ENCODE measurements at regions not wholly inside any gene's neighbourhood (a gene's known extent, or its start where the extent isn't known, plus 50 kb on each side); places are given as distances from the start of the nearest gene placed in this dataset.

DNA sequence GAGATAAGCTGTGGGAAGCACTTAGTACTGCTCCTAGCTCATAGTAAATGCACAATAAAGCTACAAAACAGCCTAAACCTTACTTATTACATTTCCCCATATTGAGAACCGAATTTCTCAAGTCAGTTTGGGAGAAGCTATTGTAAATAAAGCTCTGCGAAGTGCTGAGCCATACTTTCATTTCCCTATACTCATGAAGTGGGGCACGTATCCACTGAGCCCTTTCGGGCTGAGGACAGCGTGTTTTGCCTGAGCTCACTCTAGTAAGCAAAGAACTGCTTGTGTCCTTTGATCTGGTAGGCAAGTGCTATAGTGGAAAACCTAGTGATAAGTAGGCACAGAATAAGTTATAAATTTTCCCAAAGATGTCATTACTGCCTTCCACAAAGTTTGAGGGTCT is 165.0 kb downstream of the RSL24D1 start:
- DNase-seq (ENCODE audit: extremely low read depth in 1 of 2, low read depth in 1 of 2): no peak

GRCh38 chr15:55026381-55026780 is 170.4 kb downstream of the RSL24D1 start:
- no peak for DNase-seq (ENCODE audit: extremely low read depth in 1 of 2, low read depth in 1 of 2)

- no peak for DNase-seq (ENCODE audit: extremely low read depth in 1 of 2, low read depth in 1 of 2)
Measured at GRCh38 chr15:55017635-55018034, 179.1 kb downstream of the RSL24D1 start.

- DNase-seq (ENCODE audit: extremely low read depth in 1 of 2, low read depth in 1 of 2): no peak
Measured at GRCh38 chr15:55016225-55016624, 180.5 kb downstream of the RSL24D1 start.

DNA sequence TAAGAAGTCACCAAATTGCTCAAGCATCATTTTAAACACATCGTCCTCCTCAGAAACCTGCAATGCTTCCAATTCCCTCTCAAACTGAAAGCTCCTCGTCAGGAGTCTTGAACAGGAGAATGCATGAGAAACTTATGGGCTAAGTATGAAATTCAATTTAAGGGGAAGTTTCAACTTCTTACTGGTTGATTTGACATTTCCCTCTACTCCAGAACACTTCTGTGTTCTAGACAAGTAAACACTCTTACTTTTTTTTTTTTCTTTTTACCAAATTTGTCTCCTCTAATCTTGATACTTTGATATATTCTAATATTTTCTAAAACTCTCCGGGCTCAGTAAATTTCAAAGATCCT is 181.7 kb downstream of the RSL24D1 start:
- no peak for DNase-seq (ENCODE audit: extremely low read depth in 1 of 2, low read depth in 1 of 2)

- DNase-seq (ENCODE audit: extremely low read depth in 1 of 2, low read depth in 1 of 2): no peak
Measured at GRCh38 chr15:55014391-55015092, 182.2 kb downstream of the RSL24D1 start.

DNA sequence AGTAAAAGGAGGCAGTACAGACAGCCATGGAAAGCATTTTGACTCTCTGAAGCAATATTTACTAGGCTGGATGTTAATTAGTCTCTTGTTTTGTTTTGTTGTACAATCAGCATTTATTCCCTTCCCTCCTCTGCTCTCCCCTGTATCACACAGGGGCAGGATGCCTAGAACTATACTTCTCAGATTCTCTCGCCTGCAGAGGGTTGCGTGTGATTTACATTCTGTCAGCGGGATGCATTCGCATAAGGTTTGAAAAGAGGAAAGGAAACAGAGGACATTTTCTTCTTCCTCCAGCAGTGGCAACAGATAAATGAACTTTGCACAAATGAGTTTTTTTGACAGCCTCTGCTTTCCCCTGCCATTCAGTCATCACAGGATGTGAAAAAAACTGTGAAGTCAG is 188.3 kb downstream of the RSL24D1 start:
- DNase-seq (ENCODE audit: extremely low read depth in 1 of 2, low read depth in 1 of 2): no peak

GRCh38 chr15:55007561-55007960 is 189.2 kb downstream of the RSL24D1 start:
- DNase-seq (ENCODE audit: extremely low read depth in 1 of 2, low read depth in 1 of 2): no peak

DNA sequence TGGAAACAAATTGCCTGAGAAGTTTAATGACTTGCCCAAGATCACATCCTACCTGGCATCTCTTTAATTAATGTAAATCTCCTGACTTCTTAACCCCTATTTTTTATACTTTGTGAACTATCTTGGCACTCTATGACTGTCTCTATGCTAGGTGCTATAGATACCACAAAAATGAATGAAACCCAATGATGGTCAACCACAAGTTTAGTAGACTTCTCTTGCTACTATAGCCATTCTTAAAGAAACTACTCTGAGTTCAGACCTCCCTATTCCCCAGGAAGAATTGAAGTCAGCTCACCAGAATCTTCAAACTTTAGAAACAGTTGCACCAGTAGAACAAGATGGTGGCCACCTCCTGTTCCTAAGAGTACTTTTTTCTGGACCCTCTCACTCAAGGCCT is 191.1 kb downstream of the RSL24D1 start:
- DNase-seq (ENCODE audit: extremely low read depth in 1 of 2, low read depth in 1 of 2): no peak

GRCh38 chr15:55003965-55004873 is 192.5 kb downstream of the RSL24D1 start:
- DNase-seq (ENCODE audit: extremely low read depth in 1 of 2, low read depth in 1 of 2): no peak

DNA sequence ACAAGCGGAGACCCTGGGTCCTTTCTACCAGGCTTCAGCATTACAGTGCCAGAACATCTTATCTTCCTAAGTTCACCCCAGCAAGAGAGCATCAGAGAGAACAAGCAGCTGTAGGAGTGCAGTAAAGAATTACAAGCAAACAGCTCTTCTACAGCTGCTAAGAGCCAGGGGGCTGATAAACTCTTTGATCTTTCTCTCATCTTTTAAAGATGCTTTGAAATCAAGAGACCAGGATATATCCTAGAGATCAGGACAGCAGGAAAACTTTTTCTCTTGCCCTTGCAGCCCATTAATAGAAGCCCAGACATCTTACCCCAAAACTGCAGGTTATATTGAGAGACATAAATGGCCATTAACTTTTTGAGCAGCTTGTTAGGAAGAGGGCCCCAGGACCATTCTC is 198.1 kb downstream of the RSL24D1 start:
- DNase-seq (ENCODE audit: extremely low read depth in 1 of 2, low read depth in 1 of 2): no peak

DNA sequence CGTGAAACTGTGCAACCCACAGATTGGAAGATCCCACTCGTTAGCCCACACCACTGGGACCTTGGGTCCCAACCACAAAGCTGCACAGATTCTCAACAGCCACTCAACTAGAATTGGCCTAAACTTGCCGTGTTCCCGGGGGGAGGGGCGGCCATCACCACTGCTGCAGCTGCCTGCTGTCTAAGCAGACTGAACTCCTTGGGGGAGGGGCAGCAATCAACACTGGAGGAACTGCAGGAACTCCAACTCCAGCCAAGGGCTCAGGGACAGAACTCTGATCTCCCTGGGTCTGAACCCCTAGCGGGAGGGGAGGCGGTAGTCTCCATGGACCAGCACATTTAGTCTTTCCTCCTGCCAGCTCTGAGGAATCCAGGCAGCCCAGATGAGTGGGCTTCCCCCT is 205.9 kb downstream of the RSL24D1 start:
- DNase-seq (ENCODE audit: extremely low read depth in 1 of 2, low read depth in 1 of 2): no peak

DNA sequence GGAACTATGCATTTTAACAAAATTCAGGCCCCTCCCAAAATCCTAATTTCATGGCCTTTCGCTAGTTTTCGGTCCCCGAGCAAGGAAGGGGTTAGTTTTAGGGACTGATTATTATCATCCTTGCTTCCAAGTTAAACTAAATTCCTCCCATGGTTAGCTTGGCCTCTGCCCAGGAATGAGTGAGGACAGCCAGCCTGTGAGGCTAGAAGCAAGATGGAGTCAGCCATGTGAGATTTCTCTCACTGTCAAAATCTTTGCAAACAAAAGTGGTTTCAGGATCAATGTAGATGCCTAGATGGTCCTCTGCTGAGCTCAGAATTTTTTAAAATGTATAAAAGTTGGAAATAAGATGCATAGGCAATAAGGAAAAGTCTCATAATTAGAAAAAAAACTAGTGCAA is 208.9 kb downstream of the RSL24D1 start:
- DNase-seq (ENCODE audit: extremely low read depth in 1 of 2, low read depth in 1 of 2): no peak

GRCh38 chr15:54979964-54980363 is 216.8 kb downstream of the RSL24D1 start:
- no peak for DNase-seq (ENCODE audit: extremely low read depth in 1 of 2, low read depth in 1 of 2)

DNA sequence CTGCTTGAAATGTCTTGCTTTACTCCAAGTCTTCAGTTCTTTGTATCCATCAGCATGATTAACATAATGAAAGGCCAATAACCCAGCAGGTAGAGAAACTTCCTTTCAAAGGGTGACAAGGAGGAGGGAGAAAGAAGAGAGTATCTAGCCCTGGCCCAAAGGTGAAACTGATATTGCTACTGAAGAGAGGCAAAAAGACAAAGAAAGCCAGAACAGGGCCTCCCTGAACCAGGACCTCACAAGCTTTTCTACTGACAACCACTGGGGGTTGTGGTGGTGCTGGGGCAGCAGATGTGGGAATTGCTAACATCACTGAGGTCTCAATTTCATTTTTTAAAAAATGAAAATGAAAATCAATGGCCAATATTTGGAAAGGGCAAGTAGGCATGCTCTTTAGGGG is 234.1 kb downstream of the RSL24D1 start:
- no peak for DNase-seq (ENCODE audit: extremely low read depth in 1 of 2, low read depth in 1 of 2)

DNA sequence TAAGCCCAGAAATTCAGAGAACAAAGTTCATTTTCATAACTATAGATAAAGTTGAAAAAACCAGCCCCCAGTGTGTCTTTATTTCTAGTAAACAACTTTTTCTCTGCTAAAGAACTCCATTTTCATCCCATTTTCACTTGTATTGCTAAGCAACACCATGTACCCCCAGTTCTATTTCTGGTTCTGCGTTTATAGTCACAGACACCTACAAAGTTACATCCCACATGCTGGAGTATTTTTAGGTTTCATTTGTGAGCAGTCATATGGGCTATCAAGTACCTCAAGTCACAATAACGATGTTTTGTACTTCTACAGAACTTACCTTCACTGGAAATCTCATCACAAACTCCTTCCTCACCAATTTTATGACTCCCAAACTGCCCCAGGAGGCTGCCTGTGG is 236.5 kb downstream of the RSL24D1 start:
- DNase-seq (ENCODE audit: extremely low read depth in 1 of 2, low read depth in 1 of 2): no peak

DNA sequence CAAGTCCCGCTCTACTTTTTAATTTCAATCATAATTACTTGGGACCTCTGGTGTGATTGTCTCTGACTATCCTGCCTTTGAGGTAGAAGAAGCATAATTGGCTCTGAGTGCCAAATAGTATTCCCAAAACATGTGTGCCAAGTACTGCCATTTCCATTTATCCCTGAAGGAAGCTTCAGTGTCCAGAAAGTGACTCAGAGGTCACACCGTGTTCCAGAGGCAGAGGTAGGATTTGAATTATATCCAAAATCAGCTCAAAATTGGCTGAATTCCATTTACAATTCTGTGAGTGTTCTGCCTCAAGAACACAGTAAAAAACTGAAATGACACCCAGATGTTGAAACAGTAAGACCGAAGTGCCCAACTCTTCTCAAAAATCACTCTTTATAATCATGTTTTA is 255.3 kb downstream of the RSL24D1 start:
- no peak for DNase-seq (ENCODE audit: extremely low read depth in 1 of 2, low read depth in 1 of 2)

- DNase-seq (ENCODE audit: extremely low read depth in 1 of 2, low read depth in 1 of 2): no peak
Measured at GRCh38 chr15:54917312-54917711, 279.4 kb downstream of the RSL24D1 start.

GRCh38 chr15:54915380-54915779 is 281.4 kb downstream of the RSL24D1 start:
- DNase-seq (ENCODE audit: extremely low read depth in 1 of 2, low read depth in 1 of 2): no peak

DNA sequence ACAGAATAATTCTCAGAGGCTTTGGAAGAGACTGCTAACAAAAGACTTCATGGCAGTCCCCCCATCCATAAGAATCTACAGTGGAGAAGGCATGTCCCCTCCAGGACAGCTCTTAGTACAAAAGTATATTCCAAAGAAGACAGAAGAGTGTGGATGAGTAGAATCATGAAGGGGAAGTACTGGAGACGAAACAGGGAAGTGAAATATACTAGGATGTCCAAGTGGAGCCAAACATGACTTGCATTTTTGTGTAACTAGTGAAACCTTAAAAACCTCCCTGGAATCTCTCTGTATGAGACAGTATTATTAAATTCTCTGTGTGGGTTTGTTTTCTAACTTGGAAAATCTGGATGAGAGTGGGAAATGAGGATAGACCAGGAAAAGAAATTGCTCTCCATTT is 312.4 kb downstream of the RSL24D1 start:
- DNase-seq (ENCODE audit: extremely low read depth in 1 of 2, low read depth in 1 of 2): no peak

- no peak for DNase-seq (ENCODE audit: extremely low read depth in 1 of 2, low read depth in 1 of 2)
Measured at GRCh38 chr15:54859982-54860381, 336.8 kb downstream of the RSL24D1 start.

DNA sequence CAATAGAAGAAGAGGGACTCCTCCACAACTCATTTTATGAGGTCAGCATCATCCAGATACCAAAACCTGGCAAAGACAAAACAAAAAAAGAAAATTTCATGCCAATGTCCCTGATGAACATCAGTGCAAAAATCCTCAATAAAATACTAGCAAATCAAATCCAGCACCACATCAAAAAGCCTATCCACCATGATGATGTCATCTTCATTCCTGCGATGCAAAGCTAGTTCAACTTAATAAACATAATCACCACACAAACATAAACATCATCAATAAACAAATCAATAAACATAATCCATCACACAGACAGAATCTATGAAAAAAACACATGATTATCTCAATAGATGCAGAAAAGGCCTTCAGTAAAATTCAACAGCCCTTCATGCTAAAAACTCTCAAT is 342.1 kb downstream of the RSL24D1 start:
- no peak for DNase-seq (ENCODE audit: extremely low read depth in 1 of 2, low read depth in 1 of 2)

Data from stimulated activated CD8-positive, alpha-beta memory T cell treated with anti-CD3 and anti-CD28 coated beads, Interleukin-7, amount 100 ng/mL, for 48 hours (primary cell).